GM19397 (cell line): ENCODE measurements at regions not wholly inside any gene's neighbourhood (a gene's known extent, or its start where the extent isn't known, plus 50 kb on each side); places are given as distances from the start of the nearest gene placed in this dataset.

Experiments used
- ATAC-seq: cut with Tn5 transposase; IDR thresholded peaks from one replicate; pipeline ENCODE4 v1.9.1; 2021; ENCODE audit warnings: mild to moderate bottlenecking, moderate library complexity; ENCODE audit not compliant: unreplicated experiment

GRCh38 chr1:195584870-195585624 lies 1023.2 kb downstream of the KCNT2 start:
- no peak for ATAC-seq

GRCh38 chr1:195580988-195581387 lies 1027.3 kb downstream of the KCNT2 start:
- no peak for ATAC-seq

- no peak for ATAC-seq
Measured at GRCh38 chr1:195577748-195578147, 1030.5 kb downstream of the KCNT2 start.

- no peak for ATAC-seq
Measured at GRCh38 chr1:195576641-195577040, 1031.6 kb downstream of the KCNT2 start.

- ATAC-seq = no peak
Measured at GRCh38 chr1:195574511-195574910, 1033.7 kb downstream of the KCNT2 start.

GRCh38 chr1:195569934-195570333 lies 1038.3 kb downstream of the KCNT2 start:
- no peak for ATAC-seq

GRCh38 chr1:195568389-195568788 lies 1039.9 kb downstream of the KCNT2 start:
- ATAC-seq = no peak

GRCh38 chr1:195562074-195562473 lies 1046.2 kb downstream of the KCNT2 start:
- ATAC-seq = no peak

- ATAC-seq = no peak
Measured at GRCh38 chr1:195550071-195550862, 1058.0 kb downstream of the KCNT2 start.

- no peak for ATAC-seq
Measured at GRCh38 chr1:195530961-195531360, 1077.3 kb downstream of the KCNT2 start.

- ATAC-seq = no peak
Measured at GRCh38 chr1:195529881-195530280, 1078.4 kb downstream of the KCNT2 start.

GRCh38 chr1:195520757-195521156 lies 1087.5 kb downstream of the KCNT2 start:
- no peak for ATAC-seq

- ATAC-seq = no peak
Measured at GRCh38 chr1:195516036-195516435, 1092.2 kb downstream of the KCNT2 start.

- no peak for ATAC-seq
Measured at GRCh38 chr1:195511501-195511900, 1096.7 kb downstream of the KCNT2 start.

GRCh38 chr1:195501118-195501517 lies 1107.1 kb downstream of the KCNT2 start:
- no peak for ATAC-seq

GRCh38 chr1:195495720-195496635 lies 1112.3 kb downstream of the KCNT2 start:
- no peak for ATAC-seq

GRCh38 chr1:195482137-195482536 lies 1126.1 kb downstream of the KCNT2 start:
- no peak for ATAC-seq

GRCh38 chr1:195481293-195481692 lies 1126.9 kb downstream of the KCNT2 start:
- no peak for ATAC-seq

GRCh38 chr1:195475568-195475967 lies 1132.7 kb downstream of the KCNT2 start:
- ATAC-seq = no peak

- no peak for ATAC-seq
Measured at GRCh38 chr1:195472291-195472690, 1135.9 kb downstream of the KCNT2 start.

- ATAC-seq = no peak
Measured at GRCh38 chr1:195466639-195467038, 1141.6 kb downstream of the KCNT2 start.
